ENCODE measurements at regions not wholly inside any gene's neighbourhood (a gene's known extent, or its start where the extent isn't known, plus 50 kb on each side); places are given as distances from the start of the nearest gene placed in this dataset.

- no peak for ATAC-seq
- intact Hi-C loops (cut with DNase I), result no loop called here
- no peak for DNase-seq
Observed at GRCh38 chr2:118496870-118497611, 350.4 kb downstream of the EN1 start.

- ATAC-seq, result no peak
- intact Hi-C loops (cut with DNase I), result no loop called here
- DNase-seq, result no peak
Observed at GRCh38 chr2:118496467-118496866, 351.0 kb downstream of the EN1 start.

- no peak for DNase-seq
- intact Hi-C loops (cut with DNase I), result no loop called here
- ATAC-seq, result no peak
Observed at GRCh38 chr2:118495290-118495689, 352.2 kb downstream of the EN1 start.

- intact Hi-C loops (cut with DNase I), result no loop called here
- no peak for ATAC-seq
Observed at GRCh38 chr2:118493213-118493612, 354.2 kb downstream of the EN1 start.

GRCh38 chr2:118492335-118492734, 355.1 kb downstream of the EN1 start:
- DNase-seq, result no peak
- no peak for ATAC-seq
- intact Hi-C loops (cut with DNase I), result no loop called here

More at GRCh38 chr2:118493213-118493612, 354.2 kb downstream of the EN1 start:
- no peak for DNase-seq

- DNase-seq (no peak), ATAC-seq (no peak)
- intact Hi-C loops (cut with DNase I), result no loop called here
Observed at GRCh38 chr2:118490330-118490729, 357.1 kb downstream of the EN1 start.

GRCh38 chr2:118489712-118490299, 357.6 kb downstream of the EN1 start:
- intact Hi-C loops (cut with DNase I), result no loop called here
- no peak for ATAC-seq

GRCh38 chr2:118481299-118481698, 366.1 kb downstream of the EN1 start:
- intact Hi-C loops (cut with DNase I), result no loop called here
- ATAC-seq, result no peak
- no peak for DNase-seq

More at GRCh38 chr2:118489712-118490299, 357.6 kb downstream of the EN1 start:
- no peak for DNase-seq

- no peak for DNase-seq
- intact Hi-C loops (cut with DNase I), result no loop called here
- no peak for ATAC-seq
Observed at GRCh38 chr2:118479020-118479419, 368.4 kb downstream of the EN1 start.

- no peak for DNase-seq
Observed at GRCh38 chr2:118477111-118477862, 370.2 kb downstream of the EN1 start.

GRCh38 chr2:118475622-118476205, 371.7 kb downstream of the EN1 start:
- intact Hi-C loops (cut with DNase I), result no loop called here
- ATAC-seq, result no peak

More at GRCh38 chr2:118477111-118477862, 370.2 kb downstream of the EN1 start:
- intact Hi-C loops (cut with DNase I), result no loop called here
- ATAC-seq, result no peak

GRCh38 chr2:118474541-118474920, 372.9 kb downstream of the EN1 start:
- DNase-seq (no peak), ATAC-seq (no peak)
- intact Hi-C loops (cut with DNase I), result no loop called here

More at GRCh38 chr2:118475622-118476205, 371.7 kb downstream of the EN1 start:
- no peak for DNase-seq

- no peak for DNase-seq
- intact Hi-C loops (cut with DNase I), result no loop called here
- no peak for ATAC-seq
Observed at GRCh38 chr2:118473846-118474540, 373.5 kb downstream of the EN1 start.

GRCh38 chr2:118473241-118473640, 374.2 kb downstream of the EN1 start:
- DNase-seq (no peak), ATAC-seq (no peak)
- intact Hi-C loops (cut with DNase I), result no loop called here

- ATAC-seq (no peak), DNase-seq (no peak)
- intact Hi-C loops (cut with DNase I), result no loop called here
Observed at GRCh38 chr2:118470297-118470696, 377.2 kb downstream of the EN1 start.

GRCh38 chr2:118469103-118469502, 378.3 kb downstream of the EN1 start:
- intact Hi-C loops (cut with DNase I), result no loop called here
- ATAC-seq, result no peak
- DNase-seq, result no peak

- intact Hi-C loops (cut with DNase I), result no loop called here
- DNase-seq, result no peak
- ATAC-seq, result no peak
Observed at GRCh38 chr2:118464546-118465265, 376.4 kb downstream of the INSIG2 start.

- no peak for ATAC-seq
- intact Hi-C loops (cut with DNase I), result no loop called here
Observed at GRCh38 chr2:118464046-118464445, 375.8 kb downstream of the INSIG2 start.

GRCh38 chr2:118460425-118460824, 372.2 kb downstream of the INSIG2 start:
- DNase-seq, result no peak
- ATAC-seq, result no peak
- intact Hi-C loops (cut with DNase I), result no loop called here

More at GRCh38 chr2:118464046-118464445, 375.8 kb downstream of the INSIG2 start:
- DNase-seq, result no peak

Data from left cardiac atrium (tissue), 4 donors.